HepG2 (cell line): ENCODE measurements at regions not wholly inside any gene's neighbourhood (a gene's known extent, or its start where the extent isn't known, plus 50 kb on each side); places are given as distances from the start of the nearest gene placed in this dataset.

Source experiments
- ARID2 ChIP-seq: sonication (generic); formaldehyde crosslinking; IDR thresholded peaks from 2 replicates; pipeline ENCODE4 v1.8.1; 2022; ENCODE audit warnings: mild to moderate bottlenecking, missing genetic modification reagents, borderline replicate concordance
- CBX2 ChIP-seq, 2 experiments: fragments of 200-600 bp in 1 of 2; sonication (generic); formaldehyde crosslinking in 1 of 2; IDR thresholded peaks; 2 replicates each; pipeline versions ENCODE4 v1.7.0 to v1.8.1; 2018 to 2022; ENCODE audit warnings: low read depth in 2 of 2, low read length in 1 of 2, mild to moderate bottlenecking in 1 of 2, missing genetic modification reagents in 1 of 2
- EZH2 ChIP-seq: conservative IDR thresholded peaks from 2 replicates; pipeline ENCODE4 v1.6.1; 2012; ENCODE audit warnings: mild to moderate bottlenecking, low read depth, low read length, moderate library complexity
- FOXA3 ChIP-seq: IDR thresholded peaks from 2 replicates; pipeline ENCODE4 v1.6.1; 2016; ENCODE audit warnings: missing genetic modification reagents, missing compliant biosample characterization
- NPAS2 ChIP-seq: sonication (generic); formaldehyde crosslinking; IDR thresholded peaks from 2 replicates; pipeline ENCODE4 v1.8.0; 2022; ENCODE audit warnings: mild to moderate bottlenecking, missing genetic modification reagents, borderline replicate concordance
- RELA ChIP-seq: sonication (generic); formaldehyde crosslinking; IDR thresholded peaks from 2 replicates; pipeline ENCODE4 v1.4.0; 2020; ENCODE audit warnings: missing genetic modification reagents
- RFX3 ChIP-seq: IDR thresholded peaks from 2 replicates; pipeline ENCODE4 v1.6.1; 2016; ENCODE audit warnings: missing biosample characterization, missing genetic modification reagents
- SMYD3 ChIP-seq: sonication (generic); formaldehyde crosslinking; IDR thresholded peaks from 2 replicates; pipeline ENCODE4 v1.8.1; 2023; ENCODE audit warnings: mild to moderate bottlenecking, missing genetic modification reagents
- YEATS4 ChIP-seq: sonication (generic); formaldehyde crosslinking; IDR thresholded peaks from 2 replicates; pipeline ENCODE4 v1.4.0; 2020; ENCODE audit warnings: missing genetic modification reagents, borderline replicate concordance
- ZBTB7A ChIP-seq: sonication (generic); formaldehyde crosslinking; IDR thresholded peaks from 2 replicates; pipeline ENCODE4 v1.8.0; 2022; ENCODE audit warnings: mild to moderate bottlenecking, missing genetic modification reagents
- ZNF572 ChIP-seq: sonication (generic); formaldehyde crosslinking; IDR thresholded peaks from 2 replicates; pipeline ENCODE4 v1.5.1; 2020; ENCODE audit warnings: mild to moderate bottlenecking, missing genetic modification reagents
- TF ChIP-seq, protein P1 (sequence below): sonication (generic); formaldehyde crosslinking; IDR thresholded peaks from 2 replicates; pipeline ENCODE4; 2020; ENCODE audit warnings: missing genetic modification reagents, mild to moderate bottlenecking, borderline replicate concordance
- TF ChIP-seq, protein P2 (sequence below): sonication (generic); formaldehyde crosslinking; IDR thresholded peaks from 2 replicates; pipeline ENCODE4 v1.5.0; 2020; ENCODE audit warnings: mild to moderate bottlenecking, missing genetic modification reagents, moderate library complexity

- no peak for TF ChIP-seq FOXA3
- no peak for TF ChIP-seq YEATS4 (CRISPR knock-in tag)
- no peak for TF ChIP-seq RELA (CRISPR knock-in tag)
- TF ChIP-seq NPAS2, result no peak
- no peak for TF ChIP-seq EZH2
- TF ChIP-seq ZNF572, result no peak
- no peak for TF ChIP-seq ZBTB7A (CRISPR knock-in tag)
- TF ChIP-seq SMYD3 (CRISPR knock-in tag), result no peak
- TF ChIP-seq RFX3 (CRISPR knock-in tag), result no peak
- TF ChIP-seq CBX2 (IDR thresholded peaks at IDR 0.05; ENCODE audit: low read depth, low read length), result no peak
- no peak for TF ChIP-seq CBX2 (CRISPR knock-in tag; IDR thresholded peaks at IDR 0.05; ENCODE audit: low read depth)
- no peak for TF ChIP-seq ARID2 (CRISPR knock-in tag)
- TF ChIP-seq, protein P1, sequence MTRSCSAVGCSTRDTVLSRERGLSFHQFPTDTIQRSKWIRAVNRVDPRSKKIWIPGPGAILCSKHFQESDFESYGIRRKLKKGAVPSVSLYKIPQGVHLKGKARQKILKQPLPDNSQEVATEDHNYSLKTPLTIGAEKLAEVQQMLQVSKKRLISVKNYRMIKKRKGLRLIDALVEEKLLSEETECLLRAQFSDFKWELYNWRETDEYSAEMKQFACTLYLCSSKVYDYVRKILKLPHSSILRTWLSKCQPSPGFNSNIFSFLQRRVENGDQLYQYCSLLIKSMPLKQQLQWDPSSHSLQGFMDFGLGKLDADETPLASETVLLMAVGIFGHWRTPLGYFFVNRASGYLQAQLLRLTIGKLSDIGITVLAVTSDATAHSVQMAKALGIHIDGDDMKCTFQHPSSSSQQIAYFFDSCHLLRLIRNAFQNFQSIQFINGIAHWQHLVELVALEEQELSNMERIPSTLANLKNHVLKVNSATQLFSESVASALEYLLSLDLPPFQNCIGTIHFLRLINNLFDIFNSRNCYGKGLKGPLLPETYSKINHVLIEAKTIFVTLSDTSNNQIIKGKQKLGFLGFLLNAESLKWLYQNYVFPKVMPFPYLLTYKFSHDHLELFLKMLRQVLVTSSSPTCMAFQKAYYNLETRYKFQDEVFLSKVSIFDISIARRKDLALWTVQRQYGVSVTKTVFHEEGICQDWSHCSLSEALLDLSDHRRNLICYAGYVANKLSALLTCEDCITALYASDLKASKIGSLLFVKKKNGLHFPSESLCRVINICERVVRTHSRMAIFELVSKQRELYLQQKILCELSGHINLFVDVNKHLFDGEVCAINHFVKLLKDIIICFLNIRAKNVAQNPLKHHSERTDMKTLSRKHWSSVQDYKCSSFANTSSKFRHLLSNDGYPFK, result no peak
- TF ChIP-seq, protein P2, sequence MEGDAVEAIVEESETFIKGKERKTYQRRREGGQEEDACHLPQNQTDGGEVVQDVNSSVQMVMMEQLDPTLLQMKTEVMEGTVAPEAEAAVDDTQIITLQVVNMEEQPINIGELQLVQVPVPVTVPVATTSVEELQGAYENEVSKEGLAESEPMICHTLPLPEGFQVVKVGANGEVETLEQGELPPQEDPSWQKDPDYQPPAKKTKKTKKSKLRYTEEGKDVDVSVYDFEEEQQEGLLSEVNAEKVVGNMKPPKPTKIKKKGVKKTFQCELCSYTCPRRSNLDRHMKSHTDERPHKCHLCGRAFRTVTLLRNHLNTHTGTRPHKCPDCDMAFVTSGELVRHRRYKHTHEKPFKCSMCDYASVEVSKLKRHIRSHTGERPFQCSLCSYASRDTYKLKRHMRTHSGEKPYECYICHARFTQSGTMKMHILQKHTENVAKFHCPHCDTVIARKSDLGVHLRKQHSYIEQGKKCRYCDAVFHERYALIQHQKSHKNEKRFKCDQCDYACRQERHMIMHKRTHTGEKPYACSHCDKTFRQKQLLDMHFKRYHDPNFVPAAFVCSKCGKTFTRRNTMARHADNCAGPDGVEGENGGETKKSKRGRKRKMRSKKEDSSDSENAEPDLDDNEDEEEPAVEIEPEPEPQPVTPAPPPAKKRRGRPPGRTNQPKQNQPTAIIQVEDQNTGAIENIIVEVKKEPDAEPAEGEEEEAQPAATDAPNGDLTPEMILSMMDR (CRISPR knock-in tag), result no peak
These were observed 232.5 kb downstream of the SPATA31A1 start for GRCh38 chr9:39587844-39588499.
